Stimulated activated CD4-positive, alpha-beta T cell treated with anti-CD3 and anti-CD28 coated beads, Interleukin-2, amount 100 ng/mL, for 4 hours (primary cell): ENCODE measurements at regions not wholly inside any gene's neighbourhood (a gene's known extent, or its start where the extent isn't known, plus 50 kb on each side); places are given as distances from the start of the nearest gene placed in this dataset.

ENCODE experiments used
- DNase-seq: peaks from one replicate; pipeline ENCODE4 v3.0.0-alpha.2; 2020; ENCODE audit warnings: low read depth

- no peak for DNase-seq
Observed at GRCh38 chr14:101068313-101069227, 165.0 kb upstream of the RTL1 start.

DNA sequence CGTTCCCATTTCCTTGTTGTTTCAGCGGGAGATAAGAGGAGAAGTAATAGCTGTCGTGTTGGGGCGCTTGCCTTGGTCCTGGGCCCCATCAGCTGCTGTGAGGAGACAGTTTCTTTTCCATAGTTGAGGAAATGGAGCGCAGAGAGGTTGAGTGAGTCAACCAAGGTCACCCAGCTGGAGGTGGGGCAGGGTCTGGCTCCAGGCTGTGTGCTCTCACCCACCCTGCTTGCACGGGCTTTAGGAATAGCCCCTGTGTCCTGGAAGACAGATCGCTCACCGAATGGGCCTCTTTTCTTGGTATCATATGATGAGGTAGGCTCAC is 165.7 kb upstream of the RTL1 start:
- DNase-seq = no peak

- no peak for DNase-seq
Observed at GRCh38 chr14:101069666-101070362, 166.3 kb upstream of the RTL1 start.

GRCh38 chr14:101070540-101071492 is 167.3 kb upstream of the RTL1 start:
- DNase-seq = no peak

DNA sequence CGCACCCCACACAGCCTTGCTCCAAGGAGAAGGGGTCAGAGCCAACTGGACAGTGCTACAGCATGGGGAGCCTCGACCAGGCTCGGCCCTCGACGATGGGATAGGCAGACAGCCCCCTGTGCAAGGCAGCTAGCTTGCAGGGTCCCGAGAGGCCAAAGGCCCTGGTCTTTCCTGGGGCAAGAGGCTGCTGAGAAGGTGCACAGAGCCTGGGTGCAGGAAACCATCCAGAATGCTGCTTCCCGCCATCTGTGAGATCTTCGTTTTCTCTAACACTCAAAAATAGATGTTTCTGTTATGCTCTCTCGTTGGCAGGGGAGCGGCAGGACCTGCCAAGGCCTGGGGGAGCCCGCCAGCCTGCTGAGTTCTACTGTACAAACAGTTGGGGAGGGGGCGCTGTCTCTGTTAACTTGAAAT is 168.0 kb upstream of the RTL1 start:
- DNase-seq = no peak

DNA sequence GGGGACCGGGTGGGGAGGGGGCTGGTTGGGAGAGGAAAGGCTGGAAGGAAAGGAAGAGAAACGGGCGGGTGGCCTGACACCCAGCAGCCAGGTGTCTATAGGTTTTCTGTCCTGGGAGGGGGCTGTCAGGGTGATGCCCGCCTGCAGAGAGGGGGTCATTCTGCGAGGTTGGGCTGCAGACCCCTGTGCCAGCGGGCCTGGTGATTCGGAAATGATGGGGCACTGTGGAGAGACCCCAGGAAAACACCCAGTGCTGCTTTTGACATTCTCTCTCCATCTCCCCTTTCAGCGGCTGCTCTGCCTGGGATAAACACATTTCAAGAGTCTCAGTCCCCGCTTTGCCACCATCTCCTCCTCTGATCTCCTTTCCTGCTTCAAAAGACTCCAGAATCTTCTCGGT is 168.5 kb upstream of the RTL1 start:
- DNase-seq = no peak

DNA sequence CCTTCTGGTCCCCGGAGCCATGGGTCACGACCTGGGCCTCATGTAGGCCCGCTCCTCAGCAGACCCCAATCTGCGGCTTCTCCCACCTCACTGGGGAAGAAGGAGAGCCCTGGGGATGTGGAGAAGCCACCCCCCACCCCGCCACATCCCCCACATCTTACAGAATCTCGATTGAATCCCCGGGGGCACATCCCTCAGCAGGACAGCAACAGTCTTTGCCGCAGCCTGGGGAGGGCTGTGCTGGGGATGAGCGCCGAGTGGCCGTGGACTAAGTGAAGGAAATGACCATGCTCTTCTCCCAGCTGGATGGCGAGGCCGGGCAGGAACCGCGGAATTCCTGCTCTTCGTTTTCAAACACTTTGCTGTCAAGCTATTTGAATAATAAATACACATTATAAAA is 169.0 kb upstream of the RTL1 start:
- no peak for DNase-seq

- no peak for DNase-seq
Observed at GRCh38 chr14:101072945-101073597, 169.5 kb upstream of the RTL1 start.

DNA sequence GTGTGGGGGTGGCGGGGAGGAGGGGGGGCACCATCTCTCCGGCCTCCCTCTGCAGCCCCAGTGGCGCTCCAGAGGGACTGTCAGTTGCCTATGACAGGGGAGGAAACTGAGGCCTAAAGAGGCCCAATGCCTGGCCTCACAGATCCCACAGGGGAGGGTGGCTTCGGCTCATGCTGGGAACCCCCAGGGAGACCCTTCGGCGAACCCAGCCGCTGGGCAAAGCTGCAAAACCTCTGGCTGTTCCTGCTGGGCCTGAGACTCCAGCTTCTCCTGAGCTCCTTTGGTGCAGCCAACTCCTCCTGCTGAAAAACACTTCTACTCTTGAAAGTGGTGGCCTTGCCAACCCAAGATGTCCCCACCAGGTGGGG is 170.1 kb upstream of the RTL1 start:
- no peak for DNase-seq

GRCh38 chr14:101074196-101075024 is 170.9 kb upstream of the RTL1 start:
- no peak for DNase-seq

DNA sequence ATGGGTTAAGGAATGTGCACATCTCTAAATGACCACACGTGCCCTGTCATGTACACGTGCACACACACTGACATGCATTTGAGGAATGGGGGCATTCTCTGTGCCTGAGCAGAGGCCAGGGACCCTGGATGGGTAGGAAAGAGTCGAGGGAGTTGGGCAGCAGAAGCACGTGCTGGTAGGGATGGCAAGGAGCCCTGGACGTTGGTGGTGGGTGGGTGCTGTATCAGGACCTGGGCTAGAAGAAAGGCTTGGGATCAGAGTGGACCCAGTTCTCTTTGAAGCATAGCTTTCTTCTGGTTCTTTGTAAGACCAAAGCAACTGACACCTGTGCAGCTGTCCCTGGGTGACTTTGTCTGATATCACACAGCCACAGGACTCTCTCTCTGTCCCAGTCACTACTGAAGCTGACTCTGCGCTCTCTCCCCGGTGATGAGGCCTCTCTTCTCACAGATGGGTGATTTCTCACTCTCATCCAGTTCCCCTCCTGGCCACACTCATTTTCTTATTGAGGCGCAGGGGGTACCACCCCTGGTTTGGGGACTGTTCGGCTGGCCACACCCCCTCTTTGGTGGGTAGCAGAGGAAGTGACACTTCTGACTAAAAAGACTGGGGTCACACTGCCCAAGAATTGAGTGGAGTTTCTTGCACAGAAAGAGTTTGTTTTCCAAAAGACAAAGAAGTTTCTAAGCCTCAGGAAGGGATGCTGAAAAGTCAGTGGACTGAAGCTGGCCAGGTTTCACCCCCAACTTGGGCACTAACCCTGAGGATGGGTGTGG is 171.7 kb upstream of the RTL1 start:
- no peak for DNase-seq

GRCh38 chr14:101075801-101076413 is 172.4 kb upstream of the RTL1 start:
- DNase-seq = no peak

GRCh38 chr14:101076451-101077198 is 173.1 kb upstream of the RTL1 start:
- no peak for DNase-seq

DNA sequence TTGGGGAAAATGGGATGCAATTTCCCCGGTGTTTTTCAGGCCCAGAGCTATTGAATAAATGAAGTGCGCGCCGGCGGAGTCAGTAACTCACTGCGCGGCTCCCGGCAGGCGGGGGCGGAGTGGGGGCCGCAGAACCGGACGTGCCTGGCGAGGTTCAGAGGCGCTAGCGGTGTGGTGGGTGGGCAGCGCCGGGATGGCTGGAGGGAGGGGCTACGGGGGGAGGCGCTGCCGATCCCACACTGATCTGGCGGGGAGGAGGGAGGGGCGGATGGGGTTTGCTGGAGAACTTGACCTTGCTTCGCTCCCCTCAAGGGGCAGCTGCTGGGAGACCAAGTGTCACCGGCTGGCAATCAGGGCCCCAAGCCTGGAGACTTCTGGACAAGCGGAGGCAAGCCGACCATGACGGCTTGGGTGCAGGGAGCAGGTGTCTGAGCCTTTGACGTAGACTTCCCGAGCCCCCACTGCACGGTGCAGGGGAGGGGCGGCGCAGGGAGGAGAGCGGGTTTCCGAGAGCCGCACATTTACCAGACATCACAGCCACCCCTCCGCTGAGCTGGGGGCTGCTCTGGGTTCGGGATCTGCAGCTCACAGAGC is 174.1 kb upstream of the RTL1 start:
- no peak for DNase-seq

- no peak for DNase-seq
Observed at GRCh38 chr14:101078170-101078891, 174.8 kb upstream of the RTL1 start.

DNA sequence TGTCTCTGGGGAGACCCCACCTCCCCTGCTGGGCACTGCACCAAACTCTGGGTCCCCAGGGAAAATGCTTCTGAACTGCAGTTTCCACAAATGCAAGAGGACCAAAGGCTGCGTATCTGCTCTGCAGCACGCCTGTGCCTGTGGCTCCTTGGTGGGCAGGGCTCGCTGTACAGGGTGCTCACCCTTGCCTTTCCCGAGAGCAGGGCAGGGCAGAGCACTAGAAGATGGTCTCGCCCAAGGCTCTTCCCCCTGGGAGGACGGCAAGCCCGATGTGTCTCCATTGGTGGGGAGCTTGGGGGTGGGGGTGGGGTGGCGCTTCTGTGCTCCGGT is 175.3 kb upstream of the RTL1 start:
- DNase-seq = no peak

- DNase-seq = no peak
Observed at GRCh38 chr14:101080922-101081593, 177.5 kb upstream of the RTL1 start.

DNA sequence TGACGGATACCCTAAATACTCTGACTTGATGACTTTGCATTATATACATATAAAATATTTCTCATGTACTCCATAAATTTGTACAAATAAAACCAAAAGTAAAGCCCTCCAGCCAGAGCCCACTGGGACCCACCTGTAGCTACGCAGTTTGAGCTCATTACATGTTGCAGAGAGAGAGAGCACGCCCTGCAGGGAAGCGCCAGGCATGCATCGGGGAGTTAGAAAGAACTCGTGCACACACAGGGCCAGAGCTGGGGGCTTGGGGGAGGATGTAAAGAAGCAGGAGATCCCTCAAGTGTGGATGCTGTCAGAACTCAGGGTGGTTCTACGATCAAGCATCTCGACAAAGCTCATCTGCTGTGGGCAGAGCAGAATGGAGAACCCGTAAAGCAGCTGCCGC is 178.5 kb upstream of the RTL1 start:
- DNase-seq = no peak
